GM18870 (cell line): ENCODE measurements at regions not wholly inside any gene's neighbourhood (a gene's known extent, or its start where the extent isn't known, plus 50 kb on each side); places are given as distances from the start of the nearest gene placed in this dataset.

ENCODE experiments used
- ATAC-seq: cut with Tn5 transposase; IDR thresholded peaks from one replicate; pipeline ENCODE4 v1.9.1; 2021; ENCODE audit warnings: moderate library complexity; ENCODE audit not compliant: unreplicated experiment

- no peak for ATAC-seq
Observed at GRCh38 chr7:49244543-49244942, 320.2 kb downstream of the CDC14C start.

DNA sequence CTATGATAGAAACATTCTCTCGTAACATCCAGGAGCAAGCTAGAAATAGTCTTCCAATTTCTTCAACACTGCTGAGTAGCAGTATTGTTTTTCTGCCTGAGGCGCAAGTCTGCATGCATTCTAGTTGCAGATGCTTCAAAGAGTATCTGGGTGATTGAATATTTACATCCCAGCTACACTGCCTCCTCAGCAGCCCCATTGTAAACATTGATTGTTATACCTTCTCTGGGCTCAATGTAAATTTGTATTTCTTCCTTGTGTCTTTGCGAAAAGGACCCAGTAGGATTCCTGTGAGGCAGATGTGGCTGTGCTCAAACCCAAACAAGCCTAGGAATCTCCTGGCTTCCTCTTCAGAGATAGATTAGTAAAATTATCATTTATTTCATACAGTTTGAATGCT, 320.7 kb downstream of the CDC14C start:
- no peak for ATAC-seq

DNA sequence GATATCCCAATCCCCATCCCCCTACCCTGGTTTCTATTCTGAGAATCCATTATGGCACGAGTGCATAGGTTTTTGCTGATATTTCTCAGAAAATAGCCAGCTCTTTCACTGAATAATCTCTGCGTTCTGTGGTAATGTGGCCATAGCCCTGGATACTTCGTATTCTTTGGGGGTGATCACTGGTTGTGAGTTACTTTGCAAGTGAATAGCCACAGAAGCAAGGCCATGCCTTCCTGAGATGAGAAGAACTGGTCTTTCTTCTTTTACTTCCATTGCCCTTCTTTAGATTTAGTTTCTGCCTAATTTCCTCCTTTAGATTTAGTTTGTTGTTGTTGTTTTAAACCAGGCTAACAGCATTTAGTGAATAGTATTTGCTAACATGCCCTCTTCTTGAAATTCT, 323.4 kb downstream of the CDC14C start:
- no peak for ATAC-seq

DNA sequence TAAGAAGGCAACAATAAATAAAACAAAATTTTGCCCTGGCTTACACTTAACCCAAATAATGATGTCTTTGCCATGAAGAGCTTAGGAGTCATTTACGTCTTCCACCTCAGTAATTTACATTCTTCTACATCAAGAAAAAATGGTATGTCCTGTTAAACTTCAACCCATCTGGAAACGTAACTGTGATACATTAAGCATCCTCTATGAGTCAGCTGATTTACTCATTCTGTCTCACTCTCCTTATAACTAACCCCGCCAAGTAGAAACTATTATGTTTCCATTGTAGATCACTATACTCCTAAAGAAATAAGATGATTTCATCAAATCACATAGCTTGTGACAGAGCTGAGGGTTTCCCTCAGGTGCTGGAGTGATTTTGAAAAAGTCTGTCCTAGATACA, 330.7 kb downstream of the CDC14C start:
- no peak for ATAC-seq

DNA sequence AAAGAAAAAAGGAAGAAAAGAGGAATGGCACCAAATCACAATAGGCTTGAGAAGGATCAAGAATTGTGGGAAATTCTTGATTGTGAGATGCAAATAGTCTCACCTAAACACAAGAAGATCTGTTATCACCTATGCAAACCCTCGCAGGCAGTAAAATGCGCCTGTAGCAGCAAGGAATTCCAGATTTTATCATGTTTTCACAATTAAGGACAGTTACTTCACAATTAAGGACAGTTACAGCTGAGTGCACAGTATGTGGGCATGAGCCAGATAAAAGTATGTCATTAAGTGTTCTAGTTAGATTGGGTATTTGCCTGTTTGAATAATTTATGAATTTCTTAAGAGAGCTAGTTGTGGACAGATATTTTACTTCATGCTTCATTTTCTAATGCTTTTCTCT, 336.2 kb downstream of the CDC14C start:
- no peak for ATAC-seq

DNA sequence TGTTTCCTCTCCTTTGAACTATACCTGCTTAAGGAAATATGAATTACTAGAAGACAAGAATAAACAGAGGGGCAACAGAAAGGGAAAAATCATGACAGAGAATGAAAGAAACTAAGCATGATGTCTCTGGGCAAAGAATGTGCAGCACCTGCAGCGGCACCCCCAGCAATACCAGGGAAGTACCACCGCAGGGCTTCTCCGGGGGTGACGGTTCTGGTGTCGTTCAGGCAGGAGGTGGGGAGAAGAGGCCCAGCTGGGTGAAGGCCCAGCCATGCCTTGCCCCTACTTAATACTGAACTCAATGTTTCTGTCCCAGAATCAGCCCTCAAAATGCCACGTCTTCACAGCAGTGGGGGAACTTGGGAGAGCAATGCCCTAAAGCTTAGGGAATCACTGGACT, 337.6 kb downstream of the CDC14C start:
- no peak for ATAC-seq

GRCh38 chr7:49264530-49264929, 340.2 kb downstream of the CDC14C start:
- ATAC-seq, result no peak

GRCh38 chr7:49273897-49274296, 349.6 kb downstream of the CDC14C start:
- no peak for ATAC-seq

DNA sequence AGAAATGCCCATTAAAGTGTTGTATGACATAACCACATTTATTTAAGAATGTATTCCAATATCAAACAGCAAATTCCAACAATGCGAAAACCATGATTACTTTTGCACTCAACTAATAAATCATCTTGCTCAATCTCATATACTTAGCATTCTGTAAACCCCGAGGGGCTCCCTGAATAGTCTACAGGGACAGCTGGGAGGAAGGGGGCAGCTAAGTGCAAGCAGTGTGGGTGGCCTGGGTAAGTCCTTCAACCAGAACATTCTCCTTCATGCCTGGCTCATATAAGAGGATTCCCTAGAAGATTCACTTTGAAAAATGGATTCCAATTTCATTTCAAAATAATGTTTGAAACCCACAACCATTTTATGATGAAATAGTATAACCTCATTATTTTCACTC, 355.5 kb downstream of the CDC14C start:
- ATAC-seq, result no peak

GRCh38 chr7:49287653-49288052, 363.3 kb downstream of the CDC14C start:
- no peak for ATAC-seq

- ATAC-seq, result no peak
Observed at GRCh38 chr7:49294611-49295010, 370.3 kb downstream of the CDC14C start.

DNA sequence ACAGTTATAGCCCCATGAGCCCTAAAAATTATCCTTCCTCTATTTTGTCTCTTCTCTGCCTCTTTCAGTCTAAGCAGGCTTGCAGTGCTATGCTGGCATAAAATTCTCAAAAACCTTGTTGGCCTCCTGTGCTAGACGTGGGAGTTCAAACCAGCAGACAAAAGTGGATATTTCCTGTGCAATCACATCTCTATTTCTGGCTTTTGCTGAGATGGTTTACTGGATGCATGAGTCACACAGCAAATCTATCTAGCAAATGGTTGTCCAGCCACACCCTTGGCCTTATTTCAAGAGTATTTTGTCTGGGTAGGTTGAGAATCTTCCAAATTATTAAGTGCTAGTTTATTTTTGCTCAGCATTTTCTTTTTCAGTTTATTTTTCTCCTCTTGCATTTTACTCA, 370.8 kb downstream of the CDC14C start:
- ATAC-seq, result no peak

DNA sequence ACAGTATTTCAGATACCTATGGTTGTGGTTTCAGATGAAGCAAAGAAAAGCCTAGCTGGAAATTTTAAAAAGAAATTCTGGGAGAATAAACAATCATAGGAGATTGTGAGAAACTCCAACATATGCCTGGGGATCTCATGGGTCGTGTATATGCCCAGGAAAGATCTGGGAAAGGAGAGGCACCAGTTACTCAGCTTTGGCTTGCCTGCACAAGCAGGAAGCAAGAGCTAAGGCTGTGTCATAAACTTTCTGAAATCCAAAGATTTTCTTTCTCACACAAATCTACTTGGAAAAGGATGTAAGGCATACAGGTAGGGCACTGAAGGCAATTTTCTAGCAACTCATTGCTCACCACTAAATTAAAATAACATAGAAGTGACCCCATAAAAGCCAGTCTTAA, 373.6 kb downstream of the CDC14C start:
- ATAC-seq, result no peak

DNA sequence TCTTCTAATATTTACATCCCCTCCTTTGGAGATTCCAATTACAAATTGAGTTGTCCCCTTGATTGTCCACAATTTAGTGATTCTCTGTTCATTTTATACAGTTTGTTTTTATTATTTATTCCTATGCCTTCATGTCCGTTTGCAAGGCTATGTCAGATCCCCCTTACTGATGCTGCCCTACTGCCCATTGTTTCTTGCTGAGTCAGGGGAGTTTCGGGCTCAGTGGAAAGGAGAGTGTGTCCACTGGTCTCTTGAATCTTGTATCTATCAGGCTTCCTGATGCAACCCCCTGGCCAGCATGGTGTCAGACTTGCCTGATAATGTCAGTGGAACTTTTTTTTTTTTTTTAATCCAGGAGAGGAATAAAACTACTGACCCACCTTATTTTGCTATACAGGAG, 384.4 kb downstream of the CDC14C start:
- no peak for ATAC-seq

- ATAC-seq, result no peak
Observed at GRCh38 chr7:49320083-49320482, 395.7 kb downstream of the CDC14C start.

DNA sequence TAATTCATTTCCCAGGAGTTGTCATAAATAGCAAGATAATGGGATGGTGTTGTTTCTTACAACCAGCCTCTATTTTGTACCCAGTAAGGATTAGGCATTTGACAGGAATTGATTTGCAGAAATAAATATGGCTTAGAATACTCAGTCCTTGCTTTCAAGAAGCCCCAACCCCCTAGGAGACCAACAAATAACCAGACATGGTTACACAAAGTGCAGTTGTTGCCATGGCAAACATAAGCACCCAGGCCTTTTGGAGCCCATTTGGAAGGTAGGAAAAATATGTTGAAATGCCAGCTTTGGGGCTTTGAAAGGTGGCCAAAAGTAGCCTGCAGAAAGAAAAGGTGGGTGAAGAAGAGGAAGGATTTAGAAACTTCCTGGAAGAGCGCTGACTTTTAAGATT, 397.5 kb downstream of the CDC14C start:
- no peak for ATAC-seq

DNA sequence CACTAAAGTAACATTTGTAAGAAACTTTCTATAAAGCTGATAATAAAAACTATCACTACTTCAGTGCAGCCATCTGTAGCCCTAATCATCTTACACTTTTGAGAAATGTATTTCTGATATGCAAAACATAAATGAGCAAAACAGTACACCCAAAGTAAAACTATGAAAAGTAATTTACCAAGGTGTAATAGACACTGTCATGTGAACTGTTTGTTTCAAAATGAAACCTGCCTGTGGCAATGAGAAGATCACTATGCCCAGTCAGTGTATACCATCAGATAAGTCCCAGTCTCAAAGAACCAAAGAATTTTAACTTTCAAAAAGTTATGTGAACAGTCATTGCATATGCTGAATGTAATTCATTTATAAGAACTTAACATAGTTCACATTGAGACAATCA, 398.1 kb downstream of the CDC14C start:
- no peak for ATAC-seq

- no peak for ATAC-seq
Observed at GRCh38 chr7:49324040-49324439, 399.7 kb downstream of the CDC14C start.

GRCh38 chr7:49324707-49325106, 400.4 kb downstream of the CDC14C start:
- ATAC-seq, result no peak

GRCh38 chr7:49325571-49325970, 401.2 kb downstream of the CDC14C start:
- ATAC-seq, result no peak

GRCh38 chr7:49327155-49327554, 402.8 kb downstream of the CDC14C start:
- ATAC-seq, result no peak

GRCh38 chr7:49333180-49333881, 409.0 kb downstream of the CDC14C start:
- no peak for ATAC-seq

GRCh38 chr7:49341849-49342248, 417.5 kb downstream of the CDC14C start:
- no peak for ATAC-seq
